DOHH2 (cell line): ENCODE measurements at regions not wholly inside any gene's neighbourhood (a gene's known extent, or its start where the extent isn't known, plus 50 kb on each side); places are given as distances from the start of the nearest gene placed in this dataset.

Source experiments
- CTCF ChIP-seq: fragments of 200-600 bp; sonication (generic); IDR thresholded peaks from one replicate; pipeline ENCODE4 v1.5.1; 2014; ENCODE audit warnings: antibody characterized with exemption, mild to moderate bottlenecking, low read depth, low read length; ENCODE audit not compliant: poor library complexity, severe bottlenecking
- EZH2phosphoT487 ChIP-seq: fragments of 200-600 bp; sonication (generic); IDR thresholded peaks from 2 replicates; pipeline ENCODE4 v1.6.1; 2017; ENCODE audit warnings: borderline replicate concordance, mild to moderate bottlenecking, antibody characterized with exemption, low read length, moderate library complexity, mixed read lengths

DNA sequence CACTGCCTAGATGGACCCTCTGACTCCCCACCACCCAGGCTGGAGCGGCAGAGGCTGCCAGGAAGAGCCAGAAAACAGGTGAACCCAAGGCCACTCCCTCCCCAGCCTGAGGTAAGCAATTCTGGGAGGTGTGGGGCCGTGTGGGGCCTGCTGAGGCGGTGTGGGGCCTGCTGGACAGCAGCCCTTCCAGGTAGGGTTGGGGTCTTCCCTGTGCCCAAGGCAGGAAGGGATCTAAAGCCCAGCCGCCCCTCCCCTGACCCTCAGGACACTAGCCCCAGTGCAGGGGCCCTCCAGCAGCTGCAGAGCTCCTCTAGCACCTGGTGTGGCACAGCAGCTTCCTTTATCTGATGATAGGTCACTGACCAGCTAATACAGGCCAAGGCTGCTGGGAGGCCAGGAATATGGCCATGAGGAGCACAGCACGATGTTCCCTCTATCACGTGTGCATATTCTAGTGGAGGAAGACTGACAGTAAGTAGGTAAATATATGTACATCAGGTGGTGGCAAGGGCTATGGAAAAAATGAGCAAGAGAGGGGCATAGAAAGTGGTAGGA is 86.9 kb downstream of the IER5 start:
- TF ChIP-seq CTCF = no peak
- no peak for TF ChIP-seq EZH2phosphoT487
